B cell (primary cell): ENCODE measurements at regions not wholly inside any gene's neighbourhood (a gene's known extent, or its start where the extent isn't known, plus 50 kb on each side); places are given as distances from the start of the nearest gene placed in this dataset.
"Not testable (repeated sequence)": the region's sequence is repeated elsewhere in the genome, so short reads cannot be mapped to it uniquely, and the experiment has no call there.

Source experiments
- ATAC-seq: fragments of 200-7000 bp; cut with Tn5 transposase; one replicate; pipeline ENCODE4 v1.10.0; 2021; ENCODE audit warnings: low read depth, mild to moderate bottlenecking, moderate number of reproducible peaks, moderate library complexity
- CTCF ChIA-PET: fragments of 350-600 bp; sonication (Branson Sonifier 250); formaldehyde crosslinking; loops from one replicate; lab custom pipeline; 2021; ENCODE audit warnings: antibody characterized with exemption, inconsistent platforms; lab: Charles Lee
- POLR2A ChIA-PET: fragments of 350-600 bp; sonication (Branson Sonifier 250); formaldehyde crosslinking; loops from one replicate; lab custom pipeline; 2021; ENCODE audit warnings: antibody characterized with exemption; lab: Charles Lee
- DNase-seq: peaks from one replicate; pipeline ENCODE4 v3.0.0; 2013
- H2AFZ ChIP-seq: 2 replicates; pipeline ENCODE4 v1.6.1; 2012; ENCODE audit warnings: mild to moderate bottlenecking, low read depth, low read length; ENCODE audit not compliant: insufficient read depth, poor library complexity, severe bottlenecking
- H3K27ac ChIP-seq, 2 donors: 1 replicate in 1 of 2; 2 replicates in 1 of 2; pipeline ENCODE4 v1.5.1; 2012 to 2013; ENCODE audit warnings: low read length in 2 of 2, mild to moderate bottlenecking in 2 of 2, moderate library complexity in 1 of 2
- H3K27me3 ChIP-seq, 4 experiments: fragments of 200-600 bp in 1 of 4; sonication (generic) in 1 of 4; replicated peaks in 1 of 4; 1 replicate in 2 of 4; 2 replicates in 2 of 4; pipeline versions ENCODE4 v1.6.1 to v1.7.0; 2013 to 2016; ENCODE audit warnings: low read length in 3 of 4, mild to moderate bottlenecking in 2 of 4, mixed read lengths in 1 of 4, moderate library complexity in 1 of 4; ENCODE audit not compliant: insufficient read depth in 4 of 4, control insufficient read depth in 3 of 4; ENCODE audit errors: control extremely low read depth in 1 of 4
- H3K36me3 ChIP-seq, 2 experiments: replicated peaks in 1 of 2; 1 replicate in 1 of 2; 2 replicates in 1 of 2; pipeline versions ENCODE4 v1.6.1 to v1.7.1; 2013; ENCODE audit warnings: low read length in 1 of 2; ENCODE audit not compliant: insufficient read depth in 2 of 2, control insufficient read depth in 1 of 2; ENCODE audit errors: control extremely low read depth in 1 of 2, extremely low read depth in 1 of 2
- H3K4me1 ChIP-seq, 2 donors: fragments of 200-600 bp in 1 of 2; sonication (generic) in 1 of 2; 1 replicate in 1 of 2; 2 replicates in 1 of 2; pipeline versions ENCODE4 v1.5.1 to v1.6.1; 2013 to 2017; ENCODE audit warnings: low read length in 2 of 2; ENCODE audit not compliant: control insufficient read depth in 2 of 2, insufficient read depth in 2 of 2
- H3K4me2 ChIP-seq: replicated peaks from 2 replicates; pipeline ENCODE3; 2012; ENCODE audit warnings: mild to moderate bottlenecking, low read depth, low read length; ENCODE audit not compliant: poor library complexity, severe bottlenecking
- H3K4me3 ChIP-seq, 5 experiments: fragments of 200-600 bp in 1 of 5; sonication (generic) in 1 of 5; 1 replicate in 3 of 5; 2 replicates in 2 of 5; pipeline versions ENCODE4 v1.5.1 to v1.7.0; 2011 to 2016; ENCODE audit warnings: low read length in 4 of 5, mild to moderate bottlenecking in 4 of 5, low read depth in 2 of 5, control low read depth in 1 of 5, moderate library complexity in 1 of 5; ENCODE audit not compliant: insufficient read depth in 1 of 5; ENCODE audit errors: control extremely low read depth in 1 of 5, extremely low read depth in 1 of 5
- H3K79me2 ChIP-seq: fragments of 200-600 bp; sonication (generic); one replicate; pipeline ENCODE4 v1.6.0; 2016; ENCODE audit warnings: low read length; ENCODE audit not compliant: control insufficient read depth, insufficient read depth
- H3K9ac ChIP-seq: fragments of 200-600 bp; sonication (generic); 2 replicates; pipeline ENCODE4 v1.6.1; 2017; ENCODE audit warnings: mild to moderate bottlenecking, low read length, moderate library complexity
- H3K9me3 ChIP-seq, 3 donors: one replicate each; pipeline versions ENCODE4 v1.6.1 to v1.7.1; 2013; ENCODE audit warnings: low read length in 2 of 3; ENCODE audit not compliant: control insufficient read depth in 2 of 3, insufficient read depth in 1 of 3; ENCODE audit errors: control extremely low read depth in 1 of 3
- H4K20me1 ChIP-seq: 2 replicates; pipeline ENCODE4 v1.6.0; 2012; ENCODE audit warnings: mild to moderate bottlenecking, low read length; ENCODE audit not compliant: insufficient read depth, control insufficient read depth, poor library complexity, severe bottlenecking
- H3K27ac Mint-ChIP-seq: one replicate; pipeline ENCODE4 v1.8.0; 2021; ENCODE audit warnings: mixed read lengths
- H3K27me3 Mint-ChIP-seq: one replicate; pipeline ENCODE4 v1.8.0; 2021; ENCODE audit warnings: mixed read lengths
- H3K4me1 Mint-ChIP-seq: one replicate; pipeline ENCODE4 v1.8.0; 2021; ENCODE audit warnings: mixed read lengths
- H3K4me3 Mint-ChIP-seq: one replicate; pipeline ENCODE4 v1.8.0; 2021; ENCODE audit warnings: mixed read lengths
- H3K9me3 Mint-ChIP-seq: one replicate; pipeline ENCODE4 v1.8.0; 2022; ENCODE audit warnings: mixed read lengths; ENCODE audit not compliant: insufficient read depth
- EZH2 ChIP-seq: IDR thresholded peaks from 2 replicates; pipeline ENCODE4 v1.6.1; 2012; ENCODE audit warnings: borderline replicate concordance, low read depth, mild to moderate bottlenecking, moderate library complexity, low read length; ENCODE audit not compliant: insufficient read depth, poor library complexity, severe bottlenecking
- WGBS: methylation state at CpG from one replicate; pipeline ENCODE4 v1.1.5; 2013; ENCODE audit warnings: missing lambda C conversion rate; ENCODE audit not compliant: insufficient coverage; 5-methylcytosine and 5-hydroxymethylcytosine counted together
- intact Hi-C: fragments of 100-400 bp; cut with micrococcal nuclease; formaldehyde crosslinking; loops from one replicate; pipeline ENCODE4 v1.10.0; 2022
- TF ChIP-seq, protein P1 (sequence below): fragments of 200-600 bp; IDR thresholded peaks from one replicate; pipeline ENCODE4 v1.8.0; 2022; ENCODE audit warnings: antibody characterized with exemption, mild to moderate bottlenecking

DNA sequence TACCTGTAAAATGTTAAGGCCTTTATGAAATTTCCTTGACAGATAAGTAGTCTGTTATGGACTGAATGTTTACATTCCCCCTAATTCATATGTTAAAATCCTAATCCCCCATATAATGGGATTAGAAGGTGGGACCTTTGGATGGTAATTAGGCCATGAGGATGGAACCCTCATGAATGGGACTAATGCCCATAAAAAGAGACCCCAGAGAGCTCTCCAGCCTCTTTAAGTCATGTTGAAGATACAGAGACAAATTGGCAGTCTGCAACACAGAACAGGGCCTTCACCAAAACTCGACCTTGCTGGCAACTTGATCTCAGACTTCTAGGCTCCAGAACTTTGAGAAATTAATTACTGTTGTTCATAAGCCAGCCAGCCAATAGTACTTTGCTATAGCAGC, 1344.5 kb upstream of the PCDH7 start:
- ATAC-seq (no peak), DNase-seq (no peak)
- ChIA-PET POLR2A (no interaction called here), CTCF (no interaction called here)
- H3K36me3 ChIP-seq, result no peaks in the 10 kb centered on the region
- no peak overlapping the region for H3K9ac ChIP-seq
- H3K9me3 ChIP-seq, result no peaks in the 10 kb centered on the region
- no peak overlapping the region for H3K4me3 ChIP-seq
- Mint-ChIP-seq H3K4me3 (no peak overlapping the region), H3K9me3 (no peaks in the 10 kb centered on the region), H3K4me1 (no peaks in the 10 kb centered on the region), H3K27ac (no peak overlapping the region), H3K27me3 (no peaks in the 10 kb centered on the region)
- H4K20me1 ChIP-seq, result no peaks in the 10 kb centered on the region
- no peak overlapping the region for H3K4me2 ChIP-seq
- intact Hi-C loops, result no loop called here
- no peak overlapping the region for H3K27ac ChIP-seq
- H3K27me3 ChIP-seq, result no peaks in the 10 kb centered on the region
- H3K79me2 ChIP-seq, result no peaks in the 10 kb centered on the region
- WGBS, result 14% methylated on average over 1 of the region's 1 CpG
- H2AFZ ChIP-seq, result no peak overlapping the region
- TF ChIP-seq, protein P1, sequence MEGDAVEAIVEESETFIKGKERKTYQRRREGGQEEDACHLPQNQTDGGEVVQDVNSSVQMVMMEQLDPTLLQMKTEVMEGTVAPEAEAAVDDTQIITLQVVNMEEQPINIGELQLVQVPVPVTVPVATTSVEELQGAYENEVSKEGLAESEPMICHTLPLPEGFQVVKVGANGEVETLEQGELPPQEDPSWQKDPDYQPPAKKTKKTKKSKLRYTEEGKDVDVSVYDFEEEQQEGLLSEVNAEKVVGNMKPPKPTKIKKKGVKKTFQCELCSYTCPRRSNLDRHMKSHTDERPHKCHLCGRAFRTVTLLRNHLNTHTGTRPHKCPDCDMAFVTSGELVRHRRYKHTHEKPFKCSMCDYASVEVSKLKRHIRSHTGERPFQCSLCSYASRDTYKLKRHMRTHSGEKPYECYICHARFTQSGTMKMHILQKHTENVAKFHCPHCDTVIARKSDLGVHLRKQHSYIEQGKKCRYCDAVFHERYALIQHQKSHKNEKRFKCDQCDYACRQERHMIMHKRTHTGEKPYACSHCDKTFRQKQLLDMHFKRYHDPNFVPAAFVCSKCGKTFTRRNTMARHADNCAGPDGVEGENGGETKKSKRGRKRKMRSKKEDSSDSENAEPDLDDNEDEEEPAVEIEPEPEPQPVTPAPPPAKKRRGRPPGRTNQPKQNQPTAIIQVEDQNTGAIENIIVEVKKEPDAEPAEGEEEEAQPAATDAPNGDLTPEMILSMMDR, result no peak
- TF ChIP-seq EZH2, result no peak
- H3K4me1 ChIP-seq, result no peaks in the 10 kb centered on the region

DNA sequence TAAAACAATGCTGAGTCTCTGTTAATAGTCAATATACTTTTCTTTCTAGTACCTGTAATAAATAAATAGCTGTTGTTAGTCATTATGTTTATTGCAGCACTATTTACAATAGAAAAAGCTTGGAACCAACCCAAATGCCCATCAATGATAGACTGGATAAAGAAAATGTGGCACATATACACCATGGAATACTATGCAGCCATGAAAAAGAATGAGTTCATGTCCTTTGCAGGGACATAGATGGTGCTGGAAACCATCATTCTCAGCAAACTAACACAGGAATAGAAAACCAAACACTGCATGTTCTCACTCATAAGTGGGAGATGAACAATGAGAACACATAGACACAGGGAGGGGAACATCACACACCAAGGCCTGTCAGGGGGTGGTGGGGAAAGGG, 1341.9 kb upstream of the PCDH7 start:
- H3K9ac ChIP-seq, H3K9me3 Mint-ChIP-seq, H2AFZ ChIP-seq, H3K27me3 Mint-ChIP-seq, H3K9me3 ChIP-seq, H4K20me1 ChIP-seq, POLR2A ChIA-PET, H3K27ac Mint-ChIP-seq, H3K4me1 ChIP-seq, H3K4me3 Mint-ChIP-seq, H3K79me2 ChIP-seq, H3K36me3 ChIP-seq, intact Hi-C loops, DNase-seq, ATAC-seq, H3K4me3 ChIP-seq, CTCF ChIA-PET, H3K27ac ChIP-seq, H3K4me1 Mint-ChIP-seq, H3K27me3 ChIP-seq, H3K4me2 ChIP-seq: not testable (repeated sequence)
